ENCODE measurements at regions not wholly inside any gene's neighbourhood (a gene's known extent, or its start where the extent isn't known, plus 50 kb on each side); places are given as distances from the start of the nearest gene placed in this dataset.

DNA sequence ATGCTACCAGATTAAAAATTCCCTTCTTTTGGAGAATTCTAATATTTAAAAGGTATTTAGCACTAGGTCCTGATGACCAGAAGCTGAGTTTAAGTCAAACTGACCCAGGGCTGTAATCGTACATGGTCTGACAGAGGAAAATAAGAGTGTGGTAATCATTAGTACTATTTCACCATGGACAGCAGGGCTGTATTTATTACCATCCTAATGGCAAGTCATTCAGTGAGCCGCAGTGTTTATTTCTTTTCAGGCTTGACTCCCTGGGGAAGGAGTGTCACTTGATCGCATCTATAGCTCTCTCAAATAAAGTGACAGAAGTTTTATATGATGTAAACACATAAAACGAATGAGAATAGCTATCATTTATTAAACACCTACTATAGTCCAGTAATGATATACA, 261.8 kb downstream of the BTG1 start:
- TF ChIP-seq CTCF (IDR thresholded peaks at IDR 0.05): no peak
- no peak for TF ChIP-seq POLR2A (IDR thresholded peaks at IDR 0.05)

Data from heart left ventricle (tissue), 13 donors.